ENCODE measurements at regions not wholly inside any gene's neighbourhood (a gene's known extent, or its start where the extent isn't known, plus 50 kb on each side); places are given as distances from the start of the nearest gene placed in this dataset.

- H3K36me3 ChIP-seq: no peaks in the 10 kb centered on the region
- H3K4me1 ChIP-seq (ENCODE audit: low read depth): peaks cover 4% of the 10 kb centered on the region
- no peaks in the 10 kb centered on the region for H3K9me3 ChIP-seq (ENCODE audit: low read depth)
- TF ChIP-seq, protein P1, sequence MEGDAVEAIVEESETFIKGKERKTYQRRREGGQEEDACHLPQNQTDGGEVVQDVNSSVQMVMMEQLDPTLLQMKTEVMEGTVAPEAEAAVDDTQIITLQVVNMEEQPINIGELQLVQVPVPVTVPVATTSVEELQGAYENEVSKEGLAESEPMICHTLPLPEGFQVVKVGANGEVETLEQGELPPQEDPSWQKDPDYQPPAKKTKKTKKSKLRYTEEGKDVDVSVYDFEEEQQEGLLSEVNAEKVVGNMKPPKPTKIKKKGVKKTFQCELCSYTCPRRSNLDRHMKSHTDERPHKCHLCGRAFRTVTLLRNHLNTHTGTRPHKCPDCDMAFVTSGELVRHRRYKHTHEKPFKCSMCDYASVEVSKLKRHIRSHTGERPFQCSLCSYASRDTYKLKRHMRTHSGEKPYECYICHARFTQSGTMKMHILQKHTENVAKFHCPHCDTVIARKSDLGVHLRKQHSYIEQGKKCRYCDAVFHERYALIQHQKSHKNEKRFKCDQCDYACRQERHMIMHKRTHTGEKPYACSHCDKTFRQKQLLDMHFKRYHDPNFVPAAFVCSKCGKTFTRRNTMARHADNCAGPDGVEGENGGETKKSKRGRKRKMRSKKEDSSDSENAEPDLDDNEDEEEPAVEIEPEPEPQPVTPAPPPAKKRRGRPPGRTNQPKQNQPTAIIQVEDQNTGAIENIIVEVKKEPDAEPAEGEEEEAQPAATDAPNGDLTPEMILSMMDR (IDR thresholded peaks at IDR 0.05; ENCODE audit: low read depth, low read length): no peak
- no peaks in the 10 kb centered on the region for H3K27me3 ChIP-seq
- DNase-seq (ENCODE audit: low read depth in 1 of 2, low spot score in 1 of 2): no peak
- H3K4me3 ChIP-seq: no peak overlapping the region
- no peak overlapping the region for H3K27ac ChIP-seq
These were observed 898.8 kb downstream of the NTRK3 start for GRCh38 chr15:87357637-87358313.

GRCh38 chr15:87355946-87356345, 900.6 kb downstream of the NTRK3 start:
- TF ChIP-seq, protein P1 (IDR thresholded peaks at IDR 0.05; ENCODE audit: low read depth, low read length): no peak
- H3K9me3 ChIP-seq (ENCODE audit: low read depth): no peaks in the 10 kb centered on the region
- no peak overlapping the region for H3K27ac ChIP-seq
- no peak for DNase-seq (ENCODE audit: low read depth in 1 of 2, low spot score in 1 of 2)
- H3K4me1 ChIP-seq (ENCODE audit: low read depth): peaks cover 4% of the 10 kb centered on the region
- no peaks in the 10 kb centered on the region for H3K27me3 ChIP-seq
- H3K4me3 ChIP-seq: no peak overlapping the region
- no peaks in the 10 kb centered on the region for H3K36me3 ChIP-seq

DNA sequence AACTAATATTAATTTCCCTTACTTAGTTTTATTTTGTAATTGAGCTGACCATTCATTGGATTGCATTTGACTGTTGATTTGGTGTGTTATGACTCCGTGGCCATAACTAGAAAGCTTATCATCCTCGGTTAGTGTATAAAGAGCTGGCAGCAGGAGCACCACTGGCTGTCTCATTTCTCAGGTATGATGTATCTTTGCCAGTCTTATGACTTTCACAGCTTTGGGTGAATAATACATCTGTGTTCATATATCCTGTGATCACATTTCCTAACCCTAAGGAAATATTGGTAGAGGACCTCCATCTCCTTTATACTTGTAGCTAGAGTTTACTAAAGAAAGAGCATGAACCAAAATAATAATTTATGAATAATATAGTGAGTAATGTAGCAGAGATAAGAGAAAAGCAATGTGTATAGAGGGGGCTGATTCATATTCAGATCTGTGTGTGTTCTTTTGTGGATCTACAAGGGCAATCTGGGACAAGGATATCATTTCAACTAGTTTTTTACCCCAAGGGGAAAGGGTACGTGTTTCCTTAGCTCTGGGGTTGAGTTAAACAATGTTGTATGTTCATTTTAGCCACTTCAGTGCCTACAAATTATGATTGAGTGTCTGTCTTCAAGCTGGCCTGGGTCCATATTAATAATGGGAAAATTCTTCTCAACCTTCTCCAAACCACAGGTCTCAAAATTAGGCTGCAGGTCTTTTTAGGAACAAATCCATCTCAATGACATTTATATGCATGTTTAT, 901.7 kb downstream of the NTRK3 start:
- Histone ChIP-seq H3K36me3 (no peaks in the 10 kb centered on the region), H3K4me1 (ENCODE audit: low read depth) (peaks cover 4% of the 10 kb centered on the region), H3K9me3 (ENCODE audit: low read depth) (no peaks in the 10 kb centered on the region), H3K4me3 (no peak overlapping the region), H3K27me3 (no peaks in the 10 kb centered on the region), H3K27ac (no peak overlapping the region)
- TF ChIP-seq, protein P1 (IDR thresholded peaks at IDR 0.05; ENCODE audit: low read depth, low read length): no peak
- peak in 1 of 2 donors; percentile 53 for DNase-seq (ENCODE audit: low read depth in 1 of 2, low spot score in 1 of 2)

GRCh38 chr15:87349181-87349580, 907.4 kb downstream of the NTRK3 start:
- H3K36me3 ChIP-seq: no peaks in the 10 kb centered on the region

GRCh38 chr15:87348746-87349145, 907.8 kb downstream of the NTRK3 start:
- Histone ChIP-seq H3K4me1 (ENCODE audit: low read depth) (peaks cover 9% of the 10 kb centered on the region), H3K4me3 (no peak overlapping the region), H3K27ac (no peak overlapping the region), H3K9me3 (ENCODE audit: low read depth) (no peaks in the 10 kb centered on the region), H3K36me3 (no peaks in the 10 kb centered on the region), H3K27me3 (no peaks in the 10 kb centered on the region)
- peak in 1 of 2 donors; percentile 11 for DNase-seq (ENCODE audit: low read depth in 1 of 2, low spot score in 1 of 2)
- TF ChIP-seq, protein P1 (IDR thresholded peaks at IDR 0.05; ENCODE audit: low read depth, low read length): no peak

More at GRCh38 chr15:87349181-87349580, 907.4 kb downstream of the NTRK3 start:
- no peaks in the 10 kb centered on the region for H3K9me3 ChIP-seq (ENCODE audit: low read depth)
- peaks cover 9% of the 10 kb centered on the region for H3K4me1 ChIP-seq (ENCODE audit: low read depth)
- no peak overlapping the region for H3K4me3 ChIP-seq
- peak in 1 of 2 donors; percentile 22 for DNase-seq (ENCODE audit: low read depth in 1 of 2, low spot score in 1 of 2)
- TF ChIP-seq, protein P1 (IDR thresholded peaks at IDR 0.05; ENCODE audit: low read depth, low read length): no peak
- H3K27me3 ChIP-seq: no peaks in the 10 kb centered on the region
- H3K27ac ChIP-seq: no peak overlapping the region

Measured in cardiac muscle cell (in vitro differentiated cells and primary cell).